Endodermal cell (in vitro differentiated cells): ENCODE measurements at regions not wholly inside any gene's neighbourhood (a gene's known extent, or its start where the extent isn't known, plus 50 kb on each side); places are given as distances from the start of the nearest gene placed in this dataset.

Source experiments
- DNase-seq: peaks from one replicate; pipeline ENCODE4 v3.0.0-alpha.2; 2017
- H3K27ac ChIP-seq: 2 replicates; pipeline ENCODE4 v1.5.1; 2013; ENCODE audit warnings: mild to moderate bottlenecking, low read depth, low read length, moderate library complexity
- H3K27me3 ChIP-seq: 2 replicates; pipeline ENCODE4 v1.6.1; 2013; ENCODE audit warnings: mild to moderate bottlenecking, low read length, moderate library complexity; ENCODE audit not compliant: insufficient read depth, control insufficient read depth, poor library complexity, severe bottlenecking
- H3K36me3 ChIP-seq: 2 replicates; pipeline ENCODE4 v1.7.0; 2013; ENCODE audit warnings: mild to moderate bottlenecking, low read length, moderate library complexity; ENCODE audit not compliant: control insufficient read depth, insufficient read depth
- H3K4me1 ChIP-seq: one replicate; pipeline ENCODE4 v1.7.0; 2013; ENCODE audit warnings: low read length; ENCODE audit not compliant: control insufficient read depth, insufficient read depth
- H3K4me3 ChIP-seq: 2 replicates; pipeline ENCODE4 v1.5.1; 2013; ENCODE audit warnings: mild to moderate bottlenecking, low read length, moderate library complexity
- H3K9ac ChIP-seq: 2 replicates; pipeline ENCODE4 v1.6.1; 2013; ENCODE audit warnings: mild to moderate bottlenecking, low read length, moderate library complexity; ENCODE audit not compliant: poor library complexity, severe bottlenecking; ENCODE audit errors: extremely low read depth
- H3K9me3 ChIP-seq: 2 replicates; pipeline ENCODE4 v1.6.1; 2013; ENCODE audit warnings: mild to moderate bottlenecking, low read length, moderate library complexity; ENCODE audit not compliant: control insufficient read depth
- H3K27ac Mint-ChIP-seq: 2 replicates; pipeline ENCODE4 v1.8.0; 2020; ENCODE audit warnings: mixed read lengths
- H3K27me3 Mint-ChIP-seq: 2 replicates; pipeline ENCODE4 v1.8.0; 2021; ENCODE audit warnings: mild to moderate bottlenecking, mixed read lengths; ENCODE audit not compliant: insufficient read depth
- H3K36me3 Mint-ChIP-seq: 2 replicates; pipeline ENCODE4 v1.8.0; 2020; ENCODE audit warnings: low read depth, mixed read lengths
- H3K4me1 Mint-ChIP-seq: 2 replicates; pipeline ENCODE4 v1.8.0; 2020; ENCODE audit warnings: mixed read lengths
- H3K4me3 Mint-ChIP-seq: 2 replicates; pipeline ENCODE4 v1.8.0; 2020; ENCODE audit warnings: mild to moderate bottlenecking, moderate library complexity, mixed read lengths
- H3K9me3 Mint-ChIP-seq: 2 replicates; pipeline ENCODE4 v1.8.0; 2020; ENCODE audit warnings: mild to moderate bottlenecking, mixed read lengths
- CTCF ChIP-seq: fragments of 200-600 bp; sonication (generic); conservative IDR thresholded peaks from 2 replicates; pipeline ENCODE4 v1.5.0; 2021; ENCODE audit warnings: antibody characterized with exemption, mild to moderate bottlenecking
- WGBS, 2 experiments: methylation state at CpG; one replicate each; pipeline versions ENCODE4 v1.1.5 to v1.1.7; 2013; ENCODE audit warnings: missing lambda C conversion rate in 2 of 2, mixed read lengths in 1 of 2; ENCODE audit not compliant: insufficient coverage in 1 of 2, insufficient read length in 1 of 2; 5-methylcytosine and 5-hydroxymethylcytosine counted together

- no peaks in the 10 kb centered on the region for H3K9me3 ChIP-seq
- Mint-ChIP-seq H3K4me3 (peak overlapping the region; percentile 37), H3K4me1 (peaks cover 34% of the 10 kb centered on the region), H3K36me3 (peaks cover 1% of the 10 kb centered on the region), H3K27me3 (peaks cover 21% of the 10 kb centered on the region), H3K27ac (no peak overlapping the region), H3K9me3 (no peaks in the 10 kb centered on the region)
- H3K4me1 ChIP-seq: no peaks in the 10 kb centered on the region
- H3K4me3 ChIP-seq: no peak overlapping the region
- TF ChIP-seq CTCF: no peak
- H3K27ac ChIP-seq: no peak overlapping the region
- no peaks in the 10 kb centered on the region for H3K27me3 ChIP-seq
- WGBS, 2 experiments: 19 to 47% methylated on average over 8 to 10 of the region's 11 CpGs
- H3K9ac ChIP-seq: no peak overlapping the region
- H3K36me3 ChIP-seq: no peaks in the 10 kb centered on the region
- DNase-seq: peak; percentile 74
Measured at GRCh38 chr22:49269928-49270327, 557.7 kb downstream of the BRD1 start.

GRCh38 chr22:49269371-49269770 is 558.3 kb downstream of the BRD1 start:
- 7% methylated on average over 6 of the region's 6 CpGs; no CpG with 5 or more reads in 1 of the 2 experiments for WGBS, 2 experiments
- H3K9me3 ChIP-seq: no peaks in the 10 kb centered on the region
- Mint-ChIP-seq H3K9me3 (no peaks in the 10 kb centered on the region), H3K27ac (no peak overlapping the region), H3K27me3 (peaks cover 21% of the 10 kb centered on the region), H3K4me1 (peaks cover 34% of the 10 kb centered on the region), H3K4me3 (peak overlapping the region; percentile 37), H3K36me3 (peaks cover 1% of the 10 kb centered on the region)
- H3K4me3 ChIP-seq: no peak overlapping the region
- H3K4me1 ChIP-seq: no peaks in the 10 kb centered on the region
- peak; percentile 88 for DNase-seq
- H3K9ac ChIP-seq: no peak overlapping the region
- H3K27ac ChIP-seq: no peak overlapping the region
- no peaks in the 10 kb centered on the region for H3K27me3 ChIP-seq
- H3K36me3 ChIP-seq: no peaks in the 10 kb centered on the region
- TF ChIP-seq CTCF: no peak

DNA sequence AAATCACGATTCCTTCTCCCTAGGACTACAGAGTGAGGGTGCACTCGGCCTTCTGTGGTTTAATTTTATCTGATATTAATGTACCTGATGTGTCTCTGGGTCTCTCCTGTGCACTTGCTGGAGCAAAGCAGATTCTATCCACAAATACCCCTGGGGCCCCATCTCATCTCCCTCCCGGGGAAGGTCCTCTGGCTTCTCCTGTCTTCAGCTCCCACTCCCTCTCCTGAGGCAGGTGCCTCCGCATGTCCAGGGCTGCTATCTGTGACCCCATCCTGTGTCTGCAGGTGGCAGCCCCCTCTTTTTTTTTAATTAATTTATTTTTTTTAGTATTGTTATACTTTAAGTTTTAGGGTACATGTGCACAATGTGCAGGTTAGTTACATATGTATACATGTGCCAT is 558.7 kb downstream of the BRD1 start:
- peaks cover 21% of the 10 kb centered on the region for H3K27me3 Mint-ChIP-seq
- 77 to 80% methylated on average over 1 to 4 of the region's 4 CpGs for WGBS, 2 experiments

More for the DNA sequence above, 558.7 kb downstream of the BRD1 start:
- no peaks in the 10 kb centered on the region for H3K27me3 ChIP-seq
- no peaks in the 10 kb centered on the region for H3K36me3 ChIP-seq
- Mint-ChIP-seq H3K4me1 (peaks cover 34% of the 10 kb centered on the region), H3K4me3 (no peak overlapping the region), H3K9me3 (no peaks in the 10 kb centered on the region), H3K27ac (no peak overlapping the region), H3K36me3 (peaks cover 1% of the 10 kb centered on the region)
- H3K4me3 ChIP-seq: no peak overlapping the region
- no peaks in the 10 kb centered on the region for H3K9me3 ChIP-seq
- H3K4me1 ChIP-seq: no peaks in the 10 kb centered on the region
- no peak for TF ChIP-seq CTCF
- peak; percentile 51 for DNase-seq
- no peak overlapping the region for H3K9ac ChIP-seq
- no peak overlapping the region for H3K27ac ChIP-seq
